22Rv1 (cell line): ENCODE measurements at regions not wholly inside any gene's neighbourhood (a gene's known extent, or its start where the extent isn't known, plus 50 kb on each side); places are given as distances from the start of the nearest gene placed in this dataset.

Experiments
- ZFX ChIP-seq: fragments of 450-650 bp; IDR thresholded peaks from 2 replicates; pipeline ENCODE4 v1.6.1; 2017; ENCODE audit warnings: antibody characterized with exemption, borderline replicate concordance
- TF ChIP-seq, protein P1 (sequence below): fragments of 450-650 bp; IDR thresholded peaks from 2 replicates; pipeline ENCODE4 v1.5.1; 2017; ENCODE audit warnings: mild to moderate bottlenecking

GRCh38 chr10:111725050-111725449 is 458.5 kb downstream of the GPAM start:
- TF ChIP-seq, protein P1, sequence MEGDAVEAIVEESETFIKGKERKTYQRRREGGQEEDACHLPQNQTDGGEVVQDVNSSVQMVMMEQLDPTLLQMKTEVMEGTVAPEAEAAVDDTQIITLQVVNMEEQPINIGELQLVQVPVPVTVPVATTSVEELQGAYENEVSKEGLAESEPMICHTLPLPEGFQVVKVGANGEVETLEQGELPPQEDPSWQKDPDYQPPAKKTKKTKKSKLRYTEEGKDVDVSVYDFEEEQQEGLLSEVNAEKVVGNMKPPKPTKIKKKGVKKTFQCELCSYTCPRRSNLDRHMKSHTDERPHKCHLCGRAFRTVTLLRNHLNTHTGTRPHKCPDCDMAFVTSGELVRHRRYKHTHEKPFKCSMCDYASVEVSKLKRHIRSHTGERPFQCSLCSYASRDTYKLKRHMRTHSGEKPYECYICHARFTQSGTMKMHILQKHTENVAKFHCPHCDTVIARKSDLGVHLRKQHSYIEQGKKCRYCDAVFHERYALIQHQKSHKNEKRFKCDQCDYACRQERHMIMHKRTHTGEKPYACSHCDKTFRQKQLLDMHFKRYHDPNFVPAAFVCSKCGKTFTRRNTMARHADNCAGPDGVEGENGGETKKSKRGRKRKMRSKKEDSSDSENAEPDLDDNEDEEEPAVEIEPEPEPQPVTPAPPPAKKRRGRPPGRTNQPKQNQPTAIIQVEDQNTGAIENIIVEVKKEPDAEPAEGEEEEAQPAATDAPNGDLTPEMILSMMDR = no peak
- no peak for TF ChIP-seq ZFX
